HEK293 (cell line): ENCODE measurements at regions not wholly inside any gene's neighbourhood (a gene's known extent, or its start where the extent isn't known, plus 50 kb on each side); places are given as distances from the start of the nearest gene placed in this dataset.

Source experiments
- CTCF ChIA-PET: fragments of 350-600 bp; formaldehyde crosslinking; extraction: SDS; loops from one replicate; lab custom pipeline; 2021; ENCODE audit warnings: antibody characterized with exemption; lab: Yijun Ruan, JAX
- POLR2A ChIA-PET: fragments of 300-600 bp; formaldehyde crosslinking; extraction: SDS; loops from one replicate; lab custom pipeline; 2020; ENCODE audit warnings: antibody characterized with exemption, inconsistent platforms; lab: Yijun Ruan, JAX
- H3K27ac ChIP-seq: fragments of 200-500 bp; sonication (Bioruptor generic); 2 replicates; pipeline ENCODE4 v1.5.1; 2014; ENCODE audit warnings: low read depth, low read length, control low read depth, inconsistent platforms; ENCODE audit errors: extremely low read depth
- H3K36me3 ChIP-seq, 2 experiments: fragments of 200-500 bp in 1 of 2; sonication (Bioruptor generic) in 1 of 2; 1 replicate in 1 of 2; 2 replicates in 1 of 2; pipeline ENCODE4 v1.5.1; 2014 to 2017; ENCODE audit warnings: inconsistent platforms in 2 of 2, low read length in 2 of 2; ENCODE audit not compliant: control insufficient read depth in 2 of 2, insufficient read depth in 1 of 2
- H3K4me1 ChIP-seq: fragments of 200-500 bp; sonication (Bioruptor generic); 2 replicates; pipeline ENCODE4 v1.5.1; 2014; ENCODE audit warnings: mild to moderate bottlenecking, low read length, inconsistent platforms; ENCODE audit not compliant: control insufficient read depth, insufficient read depth
- H3K4me3 ChIP-seq: 2 replicates; pipeline ENCODE4 v1.5.1; 2011; ENCODE audit warnings: low read depth, mild to moderate bottlenecking, control low read depth, low read length, moderate library complexity
- H3K9me3 ChIP-seq: fragments of 200-500 bp; sonication (Bioruptor generic); 2 replicates; pipeline ENCODE4 v1.5.1; 2014; ENCODE audit warnings: low read depth, low read length, inconsistent platforms; ENCODE audit not compliant: control insufficient read depth, insufficient read depth
- BCL6B ChIP-seq: fragments of 450-650 bp; formaldehyde crosslinking; IDR thresholded peaks from 2 replicates; pipeline ENCODE4 v1.5.1; 2017; ENCODE audit warnings: missing biosample characterization, missing genetic modification characterization
- EGR2 ChIP-seq: fragments of 450-650 bp; formaldehyde crosslinking; IDR thresholded peaks from 2 replicates; pipeline ENCODE4 v1.5.1; 2016; ENCODE audit warnings: low read depth, missing biosample characterization, missing genetic modification characterization
- KLF16 ChIP-seq: fragments of 450-650 bp; formaldehyde crosslinking; IDR thresholded peaks from 2 replicates; pipeline ENCODE4 v1.5.1; 2017; ENCODE audit warnings: missing biosample characterization, missing genetic modification characterization
- KLF9 ChIP-seq: fragments of 450-650 bp; formaldehyde crosslinking; IDR thresholded peaks from 2 replicates; pipeline ENCODE4 v1.5.1; 2016; ENCODE audit warnings: missing biosample characterization, missing genetic modification characterization, low read depth
- MZF1 ChIP-seq: fragments of 450-650 bp; formaldehyde crosslinking; IDR thresholded peaks from 2 replicates; pipeline ENCODE4 v1.5.1; 2017; ENCODE audit warnings: missing biosample characterization, missing genetic modification characterization, borderline replicate concordance
- OSR2 ChIP-seq: fragments of 450-650 bp; formaldehyde crosslinking; IDR thresholded peaks from 2 replicates; pipeline ENCODE4 v1.5.1; 2016; ENCODE audit warnings: missing biosample characterization, missing genetic modification characterization
- TRIM28 ChIP-seq: IDR thresholded peaks from 2 replicates; pipeline ENCODE4 v1.6.1; 2011; ENCODE audit warnings: low read length, control low read depth, borderline replicate concordance
- ZEB2 ChIP-seq: fragments of 450-650 bp; formaldehyde crosslinking; IDR thresholded peaks from 2 replicates; pipeline ENCODE4 v1.5.1; 2016; ENCODE audit warnings: missing biosample characterization, missing genetic modification characterization
- ZFP69B ChIP-seq: fragments of 450-650 bp; formaldehyde crosslinking; IDR thresholded peaks from 2 replicates; pipeline ENCODE4 v1.5.1; 2016; ENCODE audit warnings: missing biosample characterization, missing genetic modification characterization
- ZIC2 ChIP-seq: fragments of 450-650 bp; formaldehyde crosslinking; IDR thresholded peaks from 2 replicates; pipeline ENCODE4 v1.5.1; 2016; ENCODE audit warnings: missing biosample characterization, missing genetic modification characterization
- ZNF132 ChIP-seq: fragments of 450-650 bp; formaldehyde crosslinking; IDR thresholded peaks from 2 replicates; pipeline ENCODE4 v1.5.1; 2017; ENCODE audit warnings: missing biosample characterization, missing genetic modification characterization, borderline replicate concordance
- ZNF157 ChIP-seq: fragments of 450-650 bp; formaldehyde crosslinking; IDR thresholded peaks from 2 replicates; pipeline ENCODE4 v1.5.1; 2016; ENCODE audit warnings: missing biosample characterization, missing genetic modification characterization
- ZNF175 ChIP-seq: fragments of 450-650 bp; formaldehyde crosslinking; IDR thresholded peaks from 2 replicates; pipeline ENCODE4 v1.5.1; 2016; ENCODE audit warnings: missing biosample characterization, missing genetic modification characterization
- ZNF184 ChIP-seq: fragments of 450-650 bp; IDR thresholded peaks from 2 replicates; pipeline ENCODE4 v1.5.1; 2018; ENCODE audit warnings: missing biosample characterization, mild to moderate bottlenecking, missing genetic modification characterization
- ZNF221 ChIP-seq: fragments of 450-650 bp; formaldehyde crosslinking; IDR thresholded peaks from 2 replicates; pipeline ENCODE4 v1.5.1; 2017; ENCODE audit warnings: missing biosample characterization, missing genetic modification characterization, borderline replicate concordance
- ZNF26 ChIP-seq: fragments of 450-650 bp; formaldehyde crosslinking; IDR thresholded peaks from 2 replicates; pipeline ENCODE4 v1.5.1; 2016; ENCODE audit warnings: missing biosample characterization, missing genetic modification characterization
- ZNF362 ChIP-seq: fragments of 450-650 bp; formaldehyde crosslinking; IDR thresholded peaks from 2 replicates; pipeline ENCODE4 v1.5.1; 2016; ENCODE audit warnings: missing biosample characterization, missing genetic modification characterization
- ZNF37A ChIP-seq: fragments of 450-650 bp; IDR thresholded peaks from 2 replicates; pipeline ENCODE4 v1.5.1; 2018; ENCODE audit warnings: missing biosample characterization, missing genetic modification characterization
- ZNF394 ChIP-seq: fragments of 450-650 bp; formaldehyde crosslinking; IDR thresholded peaks from 2 replicates; pipeline ENCODE4 v1.5.1; 2016; ENCODE audit warnings: missing biosample characterization, missing genetic modification characterization, mild to moderate bottlenecking, moderate library complexity, borderline replicate concordance
- ZNF514 ChIP-seq: fragments of 450-650 bp; formaldehyde crosslinking; IDR thresholded peaks from 2 replicates; pipeline ENCODE4 v1.5.1; 2016; ENCODE audit warnings: missing biosample characterization, missing genetic modification characterization
- ZNF529 ChIP-seq: fragments of 450-650 bp; formaldehyde crosslinking; IDR thresholded peaks from 2 replicates; pipeline ENCODE4 v1.5.1; 2017; ENCODE audit warnings: missing genetic modification characterization, missing biosample characterization; ENCODE audit not compliant: insufficient replicate concordance
- ZNF654 ChIP-seq: fragments of 450-650 bp; formaldehyde crosslinking; IDR thresholded peaks from 2 replicates; pipeline ENCODE4 v1.5.1; 2016; ENCODE audit warnings: low read depth, missing biosample characterization, missing genetic modification characterization
- ZNF747 ChIP-seq: fragments of 450-650 bp; formaldehyde crosslinking; IDR thresholded peaks from 2 replicates; pipeline ENCODE4 v1.5.1; 2016; ENCODE audit warnings: missing biosample characterization, missing genetic modification characterization
- ZNF776 ChIP-seq: fragments of 450-650 bp; formaldehyde crosslinking; IDR thresholded peaks from 2 replicates; pipeline ENCODE4 v1.5.0; 2017; ENCODE audit warnings: missing biosample characterization, missing genetic modification characterization, borderline replicate concordance
- ZNF791 ChIP-seq: fragments of 450-650 bp; formaldehyde crosslinking; IDR thresholded peaks from 2 replicates; pipeline ENCODE4 v1.5.1; 2016; ENCODE audit warnings: missing biosample characterization, missing genetic modification characterization

- CTCF ChIA-PET, result interaction anchor here (1.4 kb wide), 1 partner anchor 46 kb away, joined by 3 read pairs; no protein-coding TSS in a partner anchor
- Histone ChIP-seq H3K9me3 (no peaks in the 10 kb centered on the region), H3K4me1 (no peaks in the 10 kb centered on the region), H3K27ac (no peak overlapping the region), H3K36me3 (no peaks in the 10 kb centered on the region), H3K4me3 (no peak overlapping the region)
- TF ChIP-seq KLF16, result no peak
- no peak for TF ChIP-seq KLF9 (tag by site-specific recombination)
- no peak for TF ChIP-seq ZNF175
- TF ChIP-seq ZIC2, result no peak
- no peak for TF ChIP-seq ZEB2 (tag by site-specific recombination)
- peak; percentile 23; the same call in 1 of the 2 replicates for TF ChIP-seq ZNF654 (tag by site-specific recombination)
- POLR2A ChIA-PET, result no interaction called here
Measured at GRCh38 chr3:75001330-75001729, 386.9 kb upstream of the CNTN3 start.

GRCh38 chr3:75012791-75013331, 398.4 kb upstream of the CNTN3 start:
- no peak overlapping the region for H3K27ac ChIP-seq
- TF ChIP-seq ZNF776, result no peak
- TF ChIP-seq ZNF37A (tag by site-specific recombination), result no peak
- no peak for TF ChIP-seq ZNF362 (tag by site-specific recombination)
- no peak for TF ChIP-seq ZNF184 (tag by site-specific recombination)
- no peak for TF ChIP-seq EGR2 (tag by site-specific recombination)
- TF ChIP-seq TRIM28, result no peak
- TF ChIP-seq ZNF791 (tag by site-specific recombination), result no peak
- no peak for TF ChIP-seq ZNF514 (tag by site-specific recombination)
- TF ChIP-seq ZNF157, result no peak
- no peak for TF ChIP-seq ZNF747 (tag by site-specific recombination)
- TF ChIP-seq ZNF529 (tag by site-specific recombination), result no peak
- no peak for TF ChIP-seq ZFP69B (tag by site-specific recombination)
- POLR2A ChIA-PET, result no interaction called here
- no peak overlapping the region for H3K4me3 ChIP-seq
- CTCF ChIA-PET, result no interaction called here
- H3K36me3 ChIP-seq, result no peaks in the 10 kb centered on the region
- no peaks in the 10 kb centered on the region for H3K4me1 ChIP-seq
- H3K9me3 ChIP-seq, result no peaks in the 10 kb centered on the region

GRCh38 chr3:75014008-75014407, 399.5 kb upstream of the CNTN3 start:
- H3K4me1 ChIP-seq, result no peaks in the 10 kb centered on the region
- TF ChIP-seq OSR2 (tag by site-specific recombination) (no peak), ZNF26 (tag by site-specific recombination) (no peak), ZNF394 (tag by site-specific recombination) (no peak), ZNF221 (tag by site-specific recombination) (no peak), TRIM28 (no peak), BCL6B (tag by site-specific recombination) (no peak), ZNF132 (tag by site-specific recombination) (no peak), MZF1 (no peak)
- TF ChIP-seq, all 188 proteins: peak for 0
- POLR2A ChIA-PET, result no interaction called here
- CTCF ChIA-PET, result no interaction called here
- H3K27ac ChIP-seq, result no peak overlapping the region
- H3K36me3 ChIP-seq, result no peaks in the 10 kb centered on the region
- no peak overlapping the region for H3K4me3 ChIP-seq
- no peaks in the 10 kb centered on the region for H3K9me3 ChIP-seq
